ENCODE measurements at regions not wholly inside any gene's neighbourhood (a gene's known extent, or its start where the extent isn't known, plus 50 kb on each side); places are given as distances from the start of the nearest gene placed in this dataset.

GRCh38 chr4:149279331-149279730 lies 536.3 kb downstream of the IQCM start:
- no peak overlapping the region for H3K4me3 ChIP-seq (ENCODE audit: control extremely low read depth in 1 of 5, extremely low read depth in 1 of 5, insufficient read depth in 1 of 5, low read depth in 2 of 5, low read length in 4 of 5)
- H4K20me1 ChIP-seq (ENCODE audit: control insufficient read depth, insufficient read depth, low read length, poor library complexity, severe bottlenecking) = no peaks in the 10 kb centered on the region
- Mint-ChIP-seq H3K27me3 (no peaks in the 10 kb centered on the region), H3K9me3 (ENCODE audit: insufficient read depth) (peaks cover 2% of the 10 kb centered on the region), H3K4me3 (no peak overlapping the region), H3K27ac (no peak overlapping the region), H3K4me1 (no peaks in the 10 kb centered on the region)
- no peaks in the 10 kb centered on the region for H3K36me3 ChIP-seq (replicated peaks in 1 of 2; ENCODE audit: control extremely low read depth in 1 of 2, control insufficient read depth in 1 of 2, extremely low read depth in 1 of 2, insufficient read depth in 2 of 2, low read length in 1 of 2)
- CTCF ChIA-PET = interaction anchor here (0.7 kb wide), 1 partner anchor 38 kb away, joined by 4 read pairs; no protein-coding TSS in a partner anchor
- no peak overlapping the region for H3K4me2 ChIP-seq (replicated peaks; ENCODE audit: low read depth, low read length, poor library complexity, severe bottlenecking)
- no peak for ATAC-seq (ENCODE audit: low read depth)
- H2AFZ ChIP-seq (ENCODE audit: insufficient read depth, low read depth, low read length, poor library complexity, severe bottlenecking) = no peak overlapping the region
- WGBS (ENCODE audit: insufficient coverage) = 86% methylated on average over 6 of the region's 7 CpGs
- no peaks in the 10 kb centered on the region for H3K27me3 ChIP-seq (replicated peaks in 1 of 4; ENCODE audit: control extremely low read depth in 1 of 4, control insufficient read depth in 3 of 4, insufficient read depth in 4 of 4, low read length in 3 of 4)
- TF ChIP-seq EZH2 (IDR thresholded peaks at IDR 0.05; ENCODE audit: borderline replicate concordance, insufficient read depth, low read depth, low read length, poor library complexity, severe bottlenecking) = no peak
- TF ChIP-seq CTCF (IDR thresholded peaks at IDR 0.05) = no peak
- H3K27ac ChIP-seq (ENCODE audit: low read length in 2 of 2) = no peak overlapping the region
- no peaks in the 10 kb centered on the region for H3K4me1 ChIP-seq (ENCODE audit: control insufficient read depth in 2 of 2, insufficient read depth in 2 of 2, low read length in 2 of 2)
- intact Hi-C loops (cut with micrococcal nuclease) = no loop called here
- H3K9me3 ChIP-seq (ENCODE audit: control extremely low read depth in 1 of 3, control insufficient read depth in 2 of 3, insufficient read depth in 1 of 3, low read length in 2 of 3) = peaks cover 0 to 3% (median 0%) of the 10 kb centered on the region in 3 donors
- no peak overlapping the region for H3K9ac ChIP-seq (ENCODE audit: low read length)
- DNase-seq = no peak
- no peaks in the 10 kb centered on the region for H3K79me2 ChIP-seq (ENCODE audit: control insufficient read depth, insufficient read depth, low read length)
- POLR2A ChIA-PET = no interaction called here

GRCh38 chr4:149277705-149278104 lies 537.9 kb downstream of the IQCM start:
- H3K4me2 ChIP-seq (replicated peaks; ENCODE audit: low read depth, low read length, poor library complexity, severe bottlenecking) = no peak overlapping the region
- intact Hi-C loops (cut with micrococcal nuclease) = no loop called here
- no peak for DNase-seq
- H3K79me2 ChIP-seq (ENCODE audit: control insufficient read depth, insufficient read depth, low read length) = no peaks in the 10 kb centered on the region
- ChIA-PET POLR2A (no interaction called here), CTCF (no interaction called here)
- H4K20me1 ChIP-seq (ENCODE audit: control insufficient read depth, insufficient read depth, low read length, poor library complexity, severe bottlenecking) = no peaks in the 10 kb centered on the region
- no peak overlapping the region for H3K4me3 Mint-ChIP-seq
- TF ChIP-seq CTCF (IDR thresholded peaks at IDR 0.05) (no peak), EZH2 (IDR thresholded peaks at IDR 0.05; ENCODE audit: borderline replicate concordance, insufficient read depth, low read depth, low read length, poor library complexity, severe bottlenecking) (no peak)
- H3K4me3 ChIP-seq (ENCODE audit: control extremely low read depth in 1 of 5, extremely low read depth in 1 of 5, insufficient read depth in 1 of 5, low read depth in 2 of 5, low read length in 4 of 5) = no peak overlapping the region
- H3K27ac ChIP-seq (ENCODE audit: low read length in 2 of 2) = no peak overlapping the region
- WGBS (ENCODE audit: insufficient coverage) = no CpG with 5 or more reads among the region's 2 CpGs
- peaks cover 0 to 3% (median 0%) of the 10 kb centered on the region in 3 donors for H3K9me3 ChIP-seq (ENCODE audit: control extremely low read depth in 1 of 3, control insufficient read depth in 2 of 3, insufficient read depth in 1 of 3, low read length in 2 of 3)
- H3K27me3 Mint-ChIP-seq = no peaks in the 10 kb centered on the region
- H3K4me1 ChIP-seq (ENCODE audit: control insufficient read depth in 2 of 2, insufficient read depth in 2 of 2, low read length in 2 of 2) = no peaks in the 10 kb centered on the region
- no peak for ATAC-seq (ENCODE audit: low read depth)
- no peak overlapping the region for H3K9ac ChIP-seq (ENCODE audit: low read length)
- no peaks in the 10 kb centered on the region for H3K27me3 ChIP-seq (replicated peaks in 1 of 4; ENCODE audit: control extremely low read depth in 1 of 4, control insufficient read depth in 3 of 4, insufficient read depth in 4 of 4, low read length in 3 of 4)
- no peak overlapping the region for H3K27ac Mint-ChIP-seq
- H2AFZ ChIP-seq (ENCODE audit: insufficient read depth, low read depth, low read length, poor library complexity, severe bottlenecking) = no peak overlapping the region
- no peaks in the 10 kb centered on the region for H3K4me1 Mint-ChIP-seq
- peaks cover 4% of the 10 kb centered on the region for H3K9me3 Mint-ChIP-seq (ENCODE audit: insufficient read depth)
- no peaks in the 10 kb centered on the region for H3K36me3 ChIP-seq (replicated peaks in 1 of 2; ENCODE audit: control extremely low read depth in 1 of 2, control insufficient read depth in 1 of 2, extremely low read depth in 1 of 2, insufficient read depth in 2 of 2, low read length in 1 of 2)

All from B cell (primary cell).